ENCODE measurements at regions not wholly inside any gene's neighbourhood (a gene's known extent, or its start where the extent isn't known, plus 50 kb on each side); places are given as distances from the start of the nearest gene placed in this dataset.

DNA sequence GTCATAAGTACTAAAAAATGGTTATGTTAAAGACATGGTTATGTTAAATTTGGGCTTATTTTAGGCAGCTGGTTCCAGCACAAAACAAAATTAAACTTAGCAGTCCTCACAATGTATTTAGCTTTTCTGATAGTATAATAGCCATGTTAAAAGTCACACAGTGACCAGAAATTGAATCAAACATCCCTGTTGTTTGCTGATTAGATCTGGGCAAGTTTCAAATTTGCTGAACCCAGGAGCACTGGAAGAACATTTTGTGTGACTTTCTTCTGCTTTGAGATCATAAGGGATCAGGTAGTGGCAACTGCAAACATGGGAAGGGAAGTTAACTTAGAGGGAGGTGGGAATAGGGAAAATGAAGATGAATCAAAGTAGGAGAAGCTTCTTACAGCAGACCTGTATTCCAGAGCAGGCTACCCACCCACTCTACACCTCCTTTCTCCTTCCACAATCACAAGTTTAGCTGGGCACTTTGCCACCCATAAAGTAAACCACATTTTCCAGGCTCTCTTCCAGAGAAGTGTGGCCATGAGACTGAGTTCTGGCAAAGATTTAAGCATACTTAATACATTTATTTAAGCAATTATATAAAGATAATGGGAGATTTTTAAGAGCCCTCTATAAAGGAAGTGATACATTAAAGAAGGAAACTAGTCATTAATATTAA, 616.1 kb upstream of the LRATD1 start:
- Histone ChIP-seq H3K79me2 (ENCODE audit: control insufficient read depth, insufficient read depth, low read length) (no peaks in the 10 kb centered on the region), H3K27me3 (ENCODE audit: control insufficient read depth in 2 of 2, insufficient read depth in 2 of 2, low read length in 2 of 2) (no peaks in the 10 kb centered on the region), H3K27ac (ENCODE audit: extremely low read depth, low read depth, low read length) (no peak overlapping the region), H3K4me3 (no peak overlapping the region), H3K4me1 (replicated peaks in 1 of 2; ENCODE audit: control insufficient read depth in 2 of 2, insufficient read depth in 2 of 2, low read length in 2 of 2) (no peaks in the 10 kb centered on the region), H3K36me3 (ENCODE audit: control insufficient read depth, insufficient read depth, low read length) (no peaks in the 10 kb centered on the region), H4K20me1 (replicated peaks; ENCODE audit: control insufficient read depth, insufficient read depth, low read length) (no peaks in the 10 kb centered on the region), H3K9me3 (replicated peaks; ENCODE audit: control insufficient read depth, insufficient read depth, low read depth, low read length) (no peaks in the 10 kb centered on the region; the same call in 1 of the 2 replicates), H2AFZ (ENCODE audit: low read depth, low read length) (no peak overlapping the region), H3K4me2 (ENCODE audit: insufficient read depth, low read length) (no peak overlapping the region), H3K9me1 (ENCODE audit: control insufficient read depth, insufficient read depth, low read length) (no peaks in the 10 kb centered on the region), H3K9ac (ENCODE audit: insufficient read depth in 1 of 2, low read depth in 2 of 2, low read length in 2 of 2) (no peak overlapping the region)
- FAIRE-seq, result no peak
- intact Hi-C loops (cut with micrococcal nuclease), result no loop called here
- ATAC-seq, result no peak
- no peak for DNase-seq (ENCODE audit: extremely low read depth in 1 of 4, low spot score in 3 of 4)
- BruUV-seq (replicated peaks), result no TSS peak
- ChIA-PET CTCF (ENCODE audit: low intra/inter-chr PET ratio) (no interaction called here), POLR2A (no interaction called here)
- in situ Hi-C loops (cut with MboI), result no loop called here
- no peak for TF ChIP-seq ADNP (tag; IDR thresholded peaks at IDR 0.05)
- no peak for TF ChIP-seq ZNF175 (CRISPR knock-in tag; IDR thresholded peaks at IDR 0.05; ENCODE audit: low read depth)
- no peak for TF ChIP-seq MTA1 (IDR thresholded peaks at IDR 0.05; ENCODE audit: borderline replicate concordance)
- TF ChIP-seq ZC3H8 (IDR thresholded peaks at IDR 0.05), result no peak
- TF ChIP-seq, protein P1, sequence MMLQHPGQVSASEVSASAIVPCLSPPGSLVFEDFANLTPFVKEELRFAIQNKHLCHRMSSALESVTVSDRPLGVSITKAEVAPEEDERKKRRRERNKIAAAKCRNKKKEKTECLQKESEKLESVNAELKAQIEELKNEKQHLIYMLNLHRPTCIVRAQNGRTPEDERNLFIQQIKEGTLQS (IDR thresholded peaks at IDR 0.05), result no peak
- TF ChIP-seq, protein P1 (CRISPR knock-in tag; conservative IDR thresholded peaks at IDR 0.05), result no peak
- no peak for TF ChIP-seq RFX1 (IDR thresholded peaks at IDR 0.05)
- TF ChIP-seq, protein P2, sequence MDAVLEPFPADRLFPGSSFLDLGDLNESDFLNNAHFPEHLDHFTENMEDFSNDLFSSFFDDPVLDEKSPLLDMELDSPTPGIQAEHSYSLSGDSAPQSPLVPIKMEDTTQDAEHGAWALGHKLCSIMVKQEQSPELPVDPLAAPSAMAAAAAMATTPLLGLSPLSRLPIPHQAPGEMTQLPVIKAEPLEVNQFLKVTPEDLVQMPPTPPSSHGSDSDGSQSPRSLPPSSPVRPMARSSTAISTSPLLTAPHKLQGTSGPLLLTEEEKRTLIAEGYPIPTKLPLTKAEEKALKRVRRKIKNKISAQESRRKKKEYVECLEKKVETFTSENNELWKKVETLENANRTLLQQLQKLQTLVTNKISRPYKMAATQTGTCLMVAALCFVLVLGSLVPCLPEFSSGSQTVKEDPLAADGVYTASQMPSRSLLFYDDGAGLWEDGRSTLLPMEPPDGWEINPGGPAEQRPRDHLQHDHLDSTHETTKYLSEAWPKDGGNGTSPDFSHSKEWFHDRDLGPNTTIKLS (IDR thresholded peaks at IDR 0.05; ENCODE audit: borderline replicate concordance, low read depth), result no peak
- TF ChIP-seq, protein P3, sequence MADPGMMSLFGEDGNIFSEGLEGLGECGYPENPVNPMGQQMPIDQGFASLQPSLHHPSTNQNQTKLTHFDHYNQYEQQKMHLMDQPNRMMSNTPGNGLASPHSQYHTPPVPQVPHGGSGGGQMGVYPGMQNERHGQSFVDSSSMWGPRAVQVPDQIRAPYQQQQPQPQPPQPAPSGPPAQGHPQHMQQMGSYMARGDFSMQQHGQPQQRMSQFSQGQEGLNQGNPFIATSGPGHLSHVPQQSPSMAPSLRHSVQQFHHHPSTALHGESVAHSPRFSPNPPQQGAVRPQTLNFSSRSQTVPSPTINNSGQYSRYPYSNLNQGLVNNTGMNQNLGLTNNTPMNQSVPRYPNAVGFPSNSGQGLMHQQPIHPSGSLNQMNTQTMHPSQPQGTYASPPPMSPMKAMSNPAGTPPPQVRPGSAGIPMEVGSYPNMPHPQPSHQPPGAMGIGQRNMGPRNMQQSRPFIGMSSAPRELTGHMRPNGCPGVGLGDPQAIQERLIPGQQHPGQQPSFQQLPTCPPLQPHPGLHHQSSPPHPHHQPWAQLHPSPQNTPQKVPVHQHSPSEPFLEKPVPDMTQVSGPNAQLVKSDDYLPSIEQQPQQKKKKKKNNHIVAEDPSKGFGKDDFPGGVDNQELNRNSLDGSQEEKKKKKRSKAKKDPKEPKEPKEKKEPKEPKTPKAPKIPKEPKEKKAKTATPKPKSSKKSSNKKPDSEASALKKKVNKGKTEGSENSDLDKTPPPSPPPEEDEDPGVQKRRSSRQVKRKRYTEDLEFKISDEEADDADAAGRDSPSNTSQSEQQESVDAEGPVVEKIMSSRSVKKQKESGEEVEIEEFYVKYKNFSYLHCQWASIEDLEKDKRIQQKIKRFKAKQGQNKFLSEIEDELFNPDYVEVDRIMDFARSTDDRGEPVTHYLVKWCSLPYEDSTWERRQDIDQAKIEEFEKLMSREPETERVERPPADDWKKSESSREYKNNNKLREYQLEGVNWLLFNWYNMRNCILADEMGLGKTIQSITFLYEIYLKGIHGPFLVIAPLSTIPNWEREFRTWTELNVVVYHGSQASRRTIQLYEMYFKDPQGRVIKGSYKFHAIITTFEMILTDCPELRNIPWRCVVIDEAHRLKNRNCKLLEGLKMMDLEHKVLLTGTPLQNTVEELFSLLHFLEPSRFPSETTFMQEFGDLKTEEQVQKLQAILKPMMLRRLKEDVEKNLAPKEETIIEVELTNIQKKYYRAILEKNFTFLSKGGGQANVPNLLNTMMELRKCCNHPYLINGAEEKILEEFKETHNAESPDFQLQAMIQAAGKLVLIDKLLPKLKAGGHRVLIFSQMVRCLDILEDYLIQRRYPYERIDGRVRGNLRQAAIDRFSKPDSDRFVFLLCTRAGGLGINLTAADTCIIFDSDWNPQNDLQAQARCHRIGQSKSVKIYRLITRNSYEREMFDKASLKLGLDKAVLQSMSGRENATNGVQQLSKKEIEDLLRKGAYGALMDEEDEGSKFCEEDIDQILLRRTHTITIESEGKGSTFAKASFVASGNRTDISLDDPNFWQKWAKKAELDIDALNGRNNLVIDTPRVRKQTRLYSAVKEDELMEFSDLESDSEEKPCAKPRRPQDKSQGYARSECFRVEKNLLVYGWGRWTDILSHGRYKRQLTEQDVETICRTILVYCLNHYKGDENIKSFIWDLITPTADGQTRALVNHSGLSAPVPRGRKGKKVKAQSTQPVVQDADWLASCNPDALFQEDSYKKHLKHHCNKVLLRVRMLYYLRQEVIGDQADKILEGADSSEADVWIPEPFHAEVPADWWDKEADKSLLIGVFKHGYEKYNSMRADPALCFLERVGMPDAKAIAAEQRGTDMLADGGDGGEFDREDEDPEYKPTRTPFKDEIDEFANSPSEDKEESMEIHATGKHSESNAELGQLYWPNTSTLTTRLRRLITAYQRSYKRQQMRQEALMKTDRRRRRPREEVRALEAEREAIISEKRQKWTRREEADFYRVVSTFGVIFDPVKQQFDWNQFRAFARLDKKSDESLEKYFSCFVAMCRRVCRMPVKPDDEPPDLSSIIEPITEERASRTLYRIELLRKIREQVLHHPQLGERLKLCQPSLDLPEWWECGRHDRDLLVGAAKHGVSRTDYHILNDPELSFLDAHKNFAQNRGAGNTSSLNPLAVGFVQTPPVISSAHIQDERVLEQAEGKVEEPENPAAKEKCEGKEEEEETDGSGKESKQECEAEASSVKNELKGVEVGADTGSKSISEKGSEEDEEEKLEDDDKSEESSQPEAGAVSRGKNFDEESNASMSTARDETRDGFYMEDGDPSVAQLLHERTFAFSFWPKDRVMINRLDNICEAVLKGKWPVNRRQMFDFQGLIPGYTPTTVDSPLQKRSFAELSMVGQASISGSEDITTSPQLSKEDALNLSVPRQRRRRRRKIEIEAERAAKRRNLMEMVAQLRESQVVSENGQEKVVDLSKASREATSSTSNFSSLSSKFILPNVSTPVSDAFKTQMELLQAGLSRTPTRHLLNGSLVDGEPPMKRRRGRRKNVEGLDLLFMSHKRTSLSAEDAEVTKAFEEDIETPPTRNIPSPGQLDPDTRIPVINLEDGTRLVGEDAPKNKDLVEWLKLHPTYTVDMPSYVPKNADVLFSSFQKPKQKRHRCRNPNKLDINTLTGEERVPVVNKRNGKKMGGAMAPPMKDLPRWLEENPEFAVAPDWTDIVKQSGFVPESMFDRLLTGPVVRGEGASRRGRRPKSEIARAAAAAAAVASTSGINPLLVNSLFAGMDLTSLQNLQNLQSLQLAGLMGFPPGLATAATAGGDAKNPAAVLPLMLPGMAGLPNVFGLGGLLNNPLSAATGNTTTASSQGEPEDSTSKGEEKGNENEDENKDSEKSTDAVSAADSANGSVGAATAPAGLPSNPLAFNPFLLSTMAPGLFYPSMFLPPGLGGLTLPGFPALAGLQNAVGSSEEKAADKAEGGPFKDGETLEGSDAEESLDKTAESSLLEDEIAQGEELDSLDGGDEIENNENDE (IDR thresholded peaks at IDR 0.05; ENCODE audit: low read depth, low read length), result no peak
- no peak for TF ChIP-seq ZFPM2 (CRISPR knock-in tag; IDR thresholded peaks at IDR 0.05)
